ENCODE measurements at regions not wholly inside any gene's neighbourhood (a gene's known extent, or its start where the extent isn't known, plus 50 kb on each side); places are given as distances from the start of the nearest gene placed in this dataset.

- in situ Hi-C loops (cut with MboI; ENCODE audit: low sequenced_read_pairs in 4 of 4), result no loop called here
- no peak overlapping the region for H3K27ac ChIP-seq
- TF ChIP-seq POLR2A (IDR thresholded peaks at IDR 0.05), result no peak
- no peak for TF ChIP-seq CTCF (IDR thresholded peaks at IDR 0.05 in 4 of 5, conservative IDR thresholded peaks at IDR 0.05 in 1 of 5)
Observed at GRCh38 chr1:119191325-119191724, 50.9 kb upstream of the WARS2 start.

GRCh38 chr1:119204197-119204960, 63.9 kb upstream of the WARS2 start:
- H3K9me3 ChIP-seq, result no peaks in the 10 kb centered on the region
- intact Hi-C loops (cut with DNase I; ENCODE audit: low total_unique reads), result no loop called here
- in situ Hi-C loops (cut with MboI; ENCODE audit: low sequenced_read_pairs in 4 of 4), result no loop called here
- H3K4me1 ChIP-seq, result no peaks in the 10 kb centered on the region
- no peak overlapping the region for H3K4me3 ChIP-seq
- no peaks in the 10 kb centered on the region for H3K27me3 ChIP-seq
- H3K27ac ChIP-seq, result no peak overlapping the region
- ATAC-seq (no peak), DNase-seq (no peak)
- no peaks in the 10 kb centered on the region for H3K36me3 ChIP-seq
- TF ChIP-seq CTCF (IDR thresholded peaks at IDR 0.05 in 4 of 5, conservative IDR thresholded peaks at IDR 0.05 in 1 of 5) (no peak), POLR2A (IDR thresholded peaks at IDR 0.05) (no peak)

More at GRCh38 chr1:119191325-119191724, 50.9 kb upstream of the WARS2 start:
- intact Hi-C loops (cut with DNase I; ENCODE audit: low total_unique reads), result no loop called here
- Histone ChIP-seq H3K9me3 (no peaks in the 10 kb centered on the region), H3K4me1 (no peaks in the 10 kb centered on the region), H3K27me3 (no peaks in the 10 kb centered on the region), H3K4me3 (no peak overlapping the region), H3K36me3 (peaks cover 0 to 4% of the 10 kb centered on the region in 2 donors)
- no peak for ATAC-seq
- no peak for DNase-seq

- Histone ChIP-seq H3K36me3 (no peaks in the 10 kb centered on the region), H3K9me3 (no peaks in the 10 kb centered on the region), H3K4me1 (no peaks in the 10 kb centered on the region), H3K27ac (no peak overlapping the region), H3K27me3 (no peaks in the 10 kb centered on the region), H3K4me3 (no peak overlapping the region)
- intact Hi-C loops (cut with DNase I; ENCODE audit: low total_unique reads) (no loop called here), in situ Hi-C loops (cut with MboI; ENCODE audit: low sequenced_read_pairs in 4 of 4) (no loop called here)
- TF ChIP-seq CTCF (IDR thresholded peaks at IDR 0.05 in 4 of 5, conservative IDR thresholded peaks at IDR 0.05 in 1 of 5), result no peak
- TF ChIP-seq POLR2A (IDR thresholded peaks at IDR 0.05), result no peak
- ATAC-seq, result no peak
- DNase-seq, result no peak
Observed at GRCh38 chr1:119204961-119205357, 64.5 kb upstream of the WARS2 start.

- H3K27ac ChIP-seq, result no peak overlapping the region
- H3K9me3 ChIP-seq, result no peaks in the 10 kb centered on the region
- no peaks in the 10 kb centered on the region for H3K4me1 ChIP-seq
- no peak for TF ChIP-seq POLR2A (IDR thresholded peaks at IDR 0.05)
- TF ChIP-seq CTCF (IDR thresholded peaks at IDR 0.05 in 4 of 5, conservative IDR thresholded peaks at IDR 0.05 in 1 of 5), result no peak
- DNase-seq, result no peak
- H3K4me3 ChIP-seq, result no peak overlapping the region
- intact Hi-C loops (cut with DNase I; ENCODE audit: low total_unique reads) (no loop called here), in situ Hi-C loops (cut with MboI; ENCODE audit: low sequenced_read_pairs in 4 of 4) (no loop called here)
- no peak for ATAC-seq
- H3K27me3 ChIP-seq, result no peaks in the 10 kb centered on the region
- H3K36me3 ChIP-seq, result no peaks in the 10 kb centered on the region
Observed at GRCh38 chr1:119209061-119209460, 68.6 kb upstream of the WARS2 start.

Measured in gastrocnemius medialis (tissue), 4 donors.